HG03097 (cell line): ENCODE measurements at regions not wholly inside any gene's neighbourhood (a gene's known extent, or its start where the extent isn't known, plus 50 kb on each side); places are given as distances from the start of the nearest gene placed in this dataset.
"Not testable (repeated sequence)": the region's sequence is repeated elsewhere in the genome, so short reads cannot be mapped to it uniquely, and the experiment has no call there.

Experiments
- ATAC-seq: cut with Tn5 transposase; IDR thresholded peaks from one replicate; pipeline ENCODE4 v1.9.1; 2021; ENCODE audit not compliant: unreplicated experiment, low FRiP score

DNA sequence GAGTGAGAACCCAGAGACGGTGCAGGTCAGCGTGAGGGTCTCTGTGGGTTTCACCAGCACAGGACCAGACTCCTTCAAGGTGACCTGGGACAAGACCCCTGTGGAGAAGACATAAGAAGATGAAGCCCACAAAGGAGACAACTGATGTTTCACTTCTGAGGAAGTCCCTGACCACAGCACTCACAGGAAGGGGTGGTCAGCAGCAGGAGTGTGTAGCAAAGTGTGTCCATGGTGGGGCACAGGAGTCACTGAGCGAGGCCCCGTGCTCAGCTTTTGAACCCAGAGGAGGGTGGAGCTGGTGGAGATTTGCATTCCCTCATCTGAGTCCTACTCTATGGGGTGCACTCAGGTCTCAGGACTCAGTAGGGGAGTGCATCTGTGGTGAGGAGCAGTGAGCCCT is 775.2 kb downstream of the TMEM121 start:
- ATAC-seq = not testable (repeated sequence)

DNA sequence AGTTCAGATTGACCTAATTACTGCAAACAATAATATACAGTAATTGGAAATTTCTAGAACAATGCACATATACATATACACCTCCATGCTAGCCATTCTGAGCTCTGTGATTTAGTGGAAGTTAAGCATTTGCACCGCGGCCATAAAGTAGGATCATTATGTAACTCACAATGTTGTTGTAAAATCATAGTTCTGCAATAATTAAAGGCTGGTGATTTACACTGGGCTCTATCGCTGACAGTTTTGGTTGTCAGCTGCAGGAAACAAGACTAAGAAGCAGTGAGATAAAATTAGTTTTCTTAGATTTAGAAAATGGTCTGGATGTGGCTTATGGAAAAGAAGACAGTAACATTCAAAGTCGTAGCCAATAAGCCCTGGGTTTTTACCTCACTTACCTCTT is 776.3 kb downstream of the TMEM121 start:
- no peak for ATAC-seq

DNA sequence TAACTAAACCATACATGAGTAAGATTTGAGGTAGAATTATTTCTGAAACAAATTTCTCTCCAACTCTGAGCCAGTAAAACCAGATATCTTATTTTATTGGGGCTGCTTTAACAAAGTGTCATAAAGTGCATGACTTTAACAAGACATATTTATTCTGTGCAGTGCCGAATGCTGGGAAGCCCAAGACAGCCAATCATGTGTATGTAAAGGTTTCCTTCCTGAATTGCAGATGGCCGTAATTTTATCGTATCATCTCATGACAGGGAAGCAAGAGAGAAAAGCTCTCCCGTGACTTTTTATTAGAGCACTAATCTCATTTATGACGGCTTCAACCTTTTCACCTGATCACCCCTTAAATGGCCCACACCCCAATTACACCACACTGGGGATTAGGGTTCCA is 777.9 kb downstream of the TMEM121 start:
- ATAC-seq = no peak

DNA sequence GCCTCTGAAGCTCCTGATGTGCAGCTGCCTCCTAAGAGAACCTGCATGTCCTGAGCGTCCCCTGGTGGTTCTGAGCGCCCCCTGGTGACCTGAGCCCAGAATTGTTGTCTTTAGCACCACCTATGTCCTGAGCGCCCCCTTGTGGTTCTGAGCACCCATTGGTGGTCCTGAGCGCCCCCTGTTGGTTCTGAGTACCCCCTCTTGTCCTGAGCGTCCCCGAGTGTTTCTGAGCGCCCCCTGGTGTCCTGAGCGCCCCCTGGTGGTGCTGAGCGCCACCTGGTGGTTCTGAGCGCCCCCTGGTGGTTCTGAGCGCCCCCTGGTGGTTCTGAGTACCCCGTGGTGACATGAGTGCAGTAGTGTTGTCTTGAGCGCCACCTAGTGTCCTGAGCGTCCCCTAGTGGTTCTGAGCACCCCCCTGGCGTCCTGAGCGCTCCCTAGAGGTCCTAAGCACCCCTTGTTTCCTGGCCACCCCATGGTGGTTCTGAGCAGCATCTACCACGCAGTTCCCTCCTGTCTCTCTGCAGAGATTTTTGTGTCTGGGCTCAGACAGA is 782.5 kb downstream of the TMEM121 start:
- ATAC-seq = peak; percentile 77

DNA sequence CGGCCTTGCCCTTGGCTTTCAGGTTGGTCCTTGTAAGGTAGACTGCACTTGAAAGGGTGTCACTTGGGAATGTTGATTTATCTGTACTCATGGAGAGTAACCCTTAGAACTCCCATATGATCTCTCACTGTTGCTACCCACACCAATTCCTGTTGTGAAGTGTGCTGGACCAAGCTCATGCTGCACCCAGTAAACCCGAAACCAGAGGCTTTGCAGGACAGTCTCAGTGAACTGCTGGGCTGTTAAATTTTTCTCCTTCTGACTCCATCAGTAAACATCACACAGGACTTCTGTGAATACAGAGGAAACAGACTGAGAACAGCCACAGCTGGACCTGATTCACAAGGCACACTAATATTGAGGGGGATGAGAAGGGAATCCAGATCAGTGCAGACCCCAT is 783.0 kb downstream of the TMEM121 start:
- peak; percentile 29 for ATAC-seq

DNA sequence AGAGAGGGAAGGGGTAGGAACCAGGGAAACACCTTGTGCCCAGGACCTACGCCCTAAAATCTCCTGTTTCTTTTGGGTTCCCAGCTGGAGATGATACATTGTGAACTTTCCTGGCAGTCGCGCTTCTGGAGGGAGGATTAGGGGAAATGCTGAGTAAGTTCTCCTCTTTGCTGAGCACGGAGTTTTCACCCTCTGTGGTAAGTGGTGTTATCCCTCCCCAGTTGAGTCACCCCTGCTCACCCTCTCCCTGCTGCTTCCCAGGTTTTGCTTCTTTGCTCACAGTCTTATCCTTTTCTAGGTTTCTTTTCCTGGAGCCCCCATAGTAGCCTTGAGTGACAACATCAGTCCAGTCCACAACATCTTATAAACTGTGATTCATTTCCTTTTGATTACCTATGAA is 789.1 kb downstream of the TMEM121 start:
- no peak for ATAC-seq

DNA sequence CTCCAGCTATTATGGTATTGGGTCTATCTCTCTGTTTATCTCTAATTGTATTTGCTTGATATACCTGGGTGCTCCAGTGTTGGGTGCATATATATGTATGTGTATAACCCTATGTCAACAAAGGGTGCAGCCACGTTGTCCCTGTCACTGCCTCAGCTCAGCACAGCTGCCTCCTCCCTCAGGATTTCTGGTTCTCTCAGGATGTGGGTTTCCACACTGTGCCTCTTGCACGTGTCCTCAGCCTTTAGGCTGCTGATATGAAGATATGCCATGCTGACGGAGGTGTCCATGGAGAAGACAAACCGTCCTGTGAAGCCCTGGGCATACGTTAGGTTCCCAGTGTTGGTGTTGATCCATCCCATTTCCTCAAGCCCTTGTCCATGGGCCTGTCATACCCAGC is 791.2 kb downstream of the TMEM121 start:
- no peak for ATAC-seq

DNA sequence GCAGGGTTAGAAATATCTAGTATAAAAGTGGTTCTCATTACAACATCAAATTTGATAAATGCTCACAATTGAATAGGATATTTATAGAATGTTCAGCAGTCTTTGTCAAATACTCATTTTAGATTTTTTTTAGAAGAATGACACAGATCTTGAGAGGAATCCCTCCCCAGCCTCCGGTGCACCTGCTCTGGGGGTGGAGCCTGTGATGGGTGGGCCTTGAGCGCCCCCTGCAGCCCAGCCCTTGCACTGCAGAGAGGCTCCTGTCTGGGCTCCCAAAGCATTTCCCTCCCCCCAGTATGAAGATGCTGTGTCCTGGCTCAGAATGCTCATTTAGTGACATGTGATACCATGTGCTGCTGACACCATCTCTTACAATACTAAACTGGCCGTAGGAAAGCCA is 792.3 kb downstream of the TMEM121 start:
- ATAC-seq = no peak

DNA sequence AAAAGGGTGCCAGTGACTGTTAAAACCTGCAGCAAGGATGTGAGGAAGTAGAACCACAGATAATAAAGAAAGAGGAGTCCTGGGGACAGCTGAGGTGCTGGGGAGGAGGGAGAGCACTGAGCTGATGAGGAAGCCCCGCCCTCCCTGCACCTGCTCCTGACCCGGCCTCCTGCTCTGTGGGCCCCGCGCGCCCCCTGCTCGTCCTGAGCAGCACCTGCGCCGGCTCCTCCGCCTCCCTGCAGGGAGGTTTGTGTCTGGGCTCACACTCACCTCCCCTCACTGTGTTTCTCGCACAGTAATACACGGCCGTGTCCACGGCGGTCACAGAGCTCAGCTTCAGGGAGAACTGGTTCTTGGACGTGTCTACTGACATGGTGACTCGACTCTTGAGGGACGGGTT is 797.6 kb downstream of the TMEM121 start:
- not testable (repeated sequence) for ATAC-seq

DNA sequence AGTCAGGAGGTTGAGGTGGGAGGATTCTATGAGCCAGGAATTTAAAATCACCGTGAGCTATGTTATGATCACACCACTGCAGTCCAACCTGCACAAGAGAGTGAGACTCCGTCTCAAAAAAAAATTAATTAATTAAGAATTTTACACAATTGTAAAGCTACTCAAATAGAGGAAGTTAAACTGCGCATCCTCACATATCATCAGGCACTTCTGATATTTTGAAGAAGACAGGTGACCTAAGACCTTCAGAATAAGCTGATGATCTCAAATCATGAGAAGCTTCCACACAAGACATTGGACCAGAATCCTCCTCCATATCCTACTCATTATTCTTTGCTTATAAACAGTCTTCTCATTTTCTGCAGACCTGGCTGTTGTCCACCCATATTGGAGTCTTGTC is 800.9 kb downstream of the TMEM121 start:
- ATAC-seq = no peak

DNA sequence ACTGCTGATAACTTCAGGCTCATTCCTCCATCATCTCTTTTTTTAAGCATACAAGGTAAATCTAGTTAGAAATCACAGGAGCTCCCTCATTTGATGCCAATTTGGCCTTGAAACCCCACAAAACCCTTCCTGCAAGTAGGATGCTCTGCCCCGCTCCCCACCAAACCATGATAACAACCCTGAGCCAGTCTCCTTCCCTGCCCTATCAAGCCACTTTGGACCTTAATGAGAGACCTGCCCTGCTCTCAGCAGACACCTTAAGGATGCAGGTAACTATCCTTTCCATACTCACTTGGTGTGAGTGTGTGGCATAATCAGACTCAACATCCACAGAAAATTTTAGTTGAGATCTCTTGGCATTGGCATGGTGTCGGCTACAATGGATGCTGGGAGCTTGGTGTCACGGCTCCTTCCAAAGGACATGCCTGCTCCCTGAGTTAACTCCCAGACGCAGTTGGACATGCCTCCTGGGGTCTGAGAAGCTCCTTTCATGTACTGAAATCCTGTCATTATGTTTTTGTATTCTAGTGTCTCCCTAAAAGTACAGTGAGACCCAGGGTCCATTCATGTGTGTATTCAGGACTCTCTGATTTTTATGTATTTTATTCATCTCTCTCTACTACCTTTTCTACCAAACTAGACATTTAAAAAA is 801.4 kb downstream of the TMEM121 start:
- not testable (repeated sequence) for ATAC-seq

DNA sequence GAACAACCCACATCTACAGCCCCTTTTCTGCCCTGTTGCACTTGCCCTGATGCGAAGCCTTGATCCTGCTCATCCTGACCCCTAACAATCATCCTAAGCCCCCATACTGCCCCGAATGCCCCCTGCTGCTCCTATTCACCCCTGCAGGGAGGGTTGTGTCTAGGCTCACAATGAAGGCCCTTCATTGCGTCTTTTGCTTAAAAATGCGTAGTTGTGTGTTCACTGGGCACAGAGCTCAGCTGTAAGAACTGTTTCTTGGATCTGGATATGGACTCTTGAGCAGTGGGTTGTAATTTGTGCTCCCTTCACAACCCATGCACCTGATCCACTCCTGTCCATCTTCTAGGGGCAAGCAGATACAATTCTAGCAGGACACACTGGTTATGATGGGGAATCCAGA is 802.9 kb downstream of the TMEM121 start:
- not testable (repeated sequence) for ATAC-seq

DNA sequence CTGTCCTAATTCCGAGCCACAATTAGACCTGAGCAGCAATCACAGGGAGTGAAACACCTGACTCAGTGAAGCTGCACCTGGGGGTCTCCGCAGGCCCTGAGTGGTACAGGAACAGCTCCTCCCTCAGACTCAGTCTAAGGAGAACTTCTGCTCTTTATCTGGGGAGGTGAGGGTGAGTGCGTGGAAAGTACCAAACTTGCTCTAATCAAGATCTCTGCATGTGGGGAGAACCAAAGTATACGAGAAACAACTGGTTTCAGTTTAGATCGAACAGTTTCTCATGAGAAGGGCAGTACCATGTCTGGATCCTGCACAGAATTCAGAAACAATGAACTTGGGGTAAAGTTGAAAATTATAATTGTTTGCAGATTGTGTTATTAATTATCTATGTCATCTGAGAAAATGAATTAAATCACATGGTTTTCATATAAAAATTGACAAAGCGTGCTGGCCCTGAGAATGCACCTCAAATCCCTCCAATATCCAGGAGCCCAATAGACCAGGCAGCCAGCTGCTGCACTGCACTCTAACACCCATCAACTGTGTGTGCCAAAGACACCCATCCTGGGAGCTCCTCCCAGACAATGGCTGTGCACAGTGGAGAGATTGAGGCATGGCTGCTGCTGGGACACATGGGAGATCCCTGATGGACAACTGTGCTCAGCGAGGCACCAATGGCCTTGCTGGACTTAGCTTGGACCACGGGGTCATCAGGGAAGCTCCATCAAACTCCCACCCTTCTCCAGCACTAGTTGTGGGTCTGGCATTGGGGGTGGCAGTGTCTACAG is 803.8 kb downstream of the TMEM121 start:
- ATAC-seq = not testable (repeated sequence)

DNA sequence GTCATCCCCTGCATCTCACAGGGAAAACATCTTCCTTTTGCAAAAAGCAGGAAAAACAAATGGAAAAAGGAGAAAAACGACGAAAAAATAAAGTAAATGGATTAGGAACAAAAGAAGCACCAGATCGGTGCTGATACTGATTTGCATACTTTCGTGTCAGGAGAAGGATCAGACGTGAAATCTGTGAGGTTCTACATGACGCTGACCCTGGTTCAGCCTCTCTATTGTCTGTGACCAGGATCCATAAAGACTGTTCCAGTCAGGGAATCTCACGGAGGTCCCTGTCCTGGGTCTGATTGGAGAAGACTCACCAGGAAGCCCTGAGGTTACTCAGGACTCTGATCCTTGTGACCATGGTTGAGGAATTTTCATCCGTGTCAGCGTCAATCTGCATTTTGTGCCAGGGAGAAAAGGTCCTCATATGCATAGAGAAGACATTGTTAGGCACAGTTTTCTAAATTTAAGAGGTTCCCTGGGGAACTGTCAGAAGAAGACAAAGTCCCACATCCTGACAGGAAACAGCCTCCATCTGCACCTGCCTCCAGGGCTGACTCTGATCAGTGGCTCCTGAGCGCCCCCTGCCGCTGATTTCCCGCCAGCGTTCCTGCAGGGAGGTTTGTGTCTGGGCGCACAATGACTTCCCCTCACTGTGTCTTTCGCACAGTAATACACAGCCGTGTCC is 808.2 kb downstream of the TMEM121 start:
- ATAC-seq = not testable (repeated sequence)

DNA sequence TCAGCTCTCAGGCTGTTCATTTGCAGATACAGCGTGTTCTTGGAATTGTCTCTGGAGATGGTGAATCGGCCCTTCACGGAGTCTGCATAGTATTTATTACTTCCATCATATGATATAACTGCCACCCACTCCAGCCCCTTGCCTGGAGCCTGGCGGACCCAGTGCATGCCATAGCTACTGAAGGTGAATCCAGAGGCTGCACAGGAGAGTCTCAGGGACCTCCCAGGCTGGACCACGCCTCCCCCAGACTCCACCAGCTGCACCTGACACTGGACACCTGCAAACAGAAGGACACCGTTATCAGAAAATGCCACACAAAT is 808.7 kb downstream of the TMEM121 start:
- not testable (repeated sequence) for ATAC-seq

DNA sequence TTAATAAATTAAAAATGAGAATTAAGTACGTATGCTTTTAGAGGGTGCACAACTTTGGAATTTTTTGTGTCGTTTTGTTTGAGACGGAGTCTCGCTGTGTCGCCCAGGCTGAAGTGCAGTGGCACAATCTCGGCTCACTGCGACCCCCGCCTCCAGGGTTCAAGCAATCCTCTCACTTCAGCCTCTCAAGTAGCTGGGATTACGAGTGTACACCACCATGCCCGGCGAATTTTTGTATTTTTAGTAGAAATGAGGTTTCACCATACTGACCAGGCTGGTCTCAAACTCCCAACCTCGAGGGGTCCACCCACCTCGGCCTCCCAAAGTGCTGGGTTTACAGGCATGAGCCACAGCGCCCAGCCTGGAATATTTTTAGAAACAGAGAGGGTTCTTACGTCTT is 812.4 kb downstream of the TMEM121 start:
- not testable (repeated sequence) for ATAC-seq

DNA sequence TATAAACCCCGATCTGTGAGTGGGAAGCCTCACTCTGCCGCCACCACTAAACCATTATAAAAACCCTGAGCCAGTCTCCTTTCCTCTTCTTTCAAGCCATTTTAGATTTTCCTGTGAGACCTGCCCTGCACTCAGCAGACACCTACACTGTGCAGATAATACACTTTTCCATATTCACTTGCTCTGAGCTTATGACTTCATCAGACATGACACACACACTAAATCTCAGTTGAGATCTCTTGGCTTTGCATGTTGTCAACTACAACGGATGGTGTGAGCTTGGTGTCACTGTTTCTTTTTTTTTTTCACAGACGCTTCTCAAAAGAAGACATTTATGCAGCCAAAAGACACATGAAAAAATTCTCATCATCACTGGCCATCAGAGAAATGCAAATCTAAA is 814.3 kb downstream of the TMEM121 start:
- not testable (repeated sequence) for ATAC-seq

DNA sequence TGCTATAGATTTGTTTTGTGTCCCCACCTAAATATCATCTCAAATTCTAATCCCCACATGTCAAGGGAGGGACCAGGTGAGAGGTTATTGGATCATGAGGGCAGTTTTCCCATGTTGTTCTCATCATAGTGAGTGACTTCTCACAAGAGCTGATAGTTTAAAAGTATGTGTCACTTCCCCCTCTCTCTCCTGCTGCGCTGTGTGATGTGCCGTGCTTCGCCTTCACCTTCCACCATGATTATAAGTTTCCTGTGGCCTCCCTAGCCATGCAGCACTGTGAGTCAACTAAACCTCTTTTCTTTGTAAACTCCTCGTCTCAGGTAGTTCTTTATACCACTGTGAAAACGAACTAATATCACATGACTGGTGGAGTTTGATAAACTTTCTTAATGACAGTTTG is 814.8 kb downstream of the TMEM121 start:
- not testable (repeated sequence) for ATAC-seq

DNA sequence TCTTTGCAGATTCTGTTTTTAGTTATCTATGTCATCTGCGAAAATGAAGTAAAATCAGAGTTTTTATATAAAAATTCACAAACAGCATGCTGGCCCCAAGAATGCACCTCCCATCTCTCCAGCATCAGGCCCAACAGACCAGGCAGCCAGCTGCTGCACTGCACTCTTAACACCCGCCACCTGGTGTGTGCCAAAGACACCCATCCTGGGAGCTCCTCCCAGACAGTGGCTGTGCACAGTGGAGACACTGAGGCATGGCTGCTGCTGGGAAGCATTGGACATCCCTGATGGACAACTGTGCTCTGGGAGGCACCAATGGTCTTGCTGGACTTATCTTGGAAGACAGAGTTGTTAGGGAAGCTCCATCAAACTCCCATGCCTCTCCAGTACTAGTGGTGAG is 817.2 kb downstream of the TMEM121 start:
- ATAC-seq = no peak

DNA sequence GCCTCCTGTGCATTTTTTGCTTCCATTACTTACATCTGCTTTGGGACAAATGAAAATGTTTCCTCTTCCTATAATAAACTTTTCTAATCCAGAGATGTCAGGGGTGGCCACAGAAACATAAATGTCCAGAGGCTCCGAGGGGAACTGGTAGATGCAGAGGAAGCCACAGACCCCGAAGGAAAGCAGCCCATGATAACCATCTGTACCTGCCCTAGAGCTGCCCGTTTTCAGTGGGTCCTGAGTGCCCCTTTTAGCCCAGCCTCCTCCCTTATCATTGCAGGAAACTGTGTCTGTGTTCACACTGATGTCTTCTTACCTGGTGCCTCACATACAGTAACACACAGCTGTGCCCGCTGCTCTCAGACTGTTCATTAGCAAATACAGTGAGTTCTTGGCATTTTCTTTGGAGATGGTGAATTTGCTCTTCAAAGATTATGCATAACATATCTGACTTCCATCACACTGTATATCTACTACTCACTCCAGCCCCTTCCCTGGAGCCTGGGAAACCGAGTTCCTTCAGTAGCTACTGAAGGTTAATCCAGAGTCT is 817.8 kb downstream of the TMEM121 start:
- not testable (repeated sequence) for ATAC-seq

DNA sequence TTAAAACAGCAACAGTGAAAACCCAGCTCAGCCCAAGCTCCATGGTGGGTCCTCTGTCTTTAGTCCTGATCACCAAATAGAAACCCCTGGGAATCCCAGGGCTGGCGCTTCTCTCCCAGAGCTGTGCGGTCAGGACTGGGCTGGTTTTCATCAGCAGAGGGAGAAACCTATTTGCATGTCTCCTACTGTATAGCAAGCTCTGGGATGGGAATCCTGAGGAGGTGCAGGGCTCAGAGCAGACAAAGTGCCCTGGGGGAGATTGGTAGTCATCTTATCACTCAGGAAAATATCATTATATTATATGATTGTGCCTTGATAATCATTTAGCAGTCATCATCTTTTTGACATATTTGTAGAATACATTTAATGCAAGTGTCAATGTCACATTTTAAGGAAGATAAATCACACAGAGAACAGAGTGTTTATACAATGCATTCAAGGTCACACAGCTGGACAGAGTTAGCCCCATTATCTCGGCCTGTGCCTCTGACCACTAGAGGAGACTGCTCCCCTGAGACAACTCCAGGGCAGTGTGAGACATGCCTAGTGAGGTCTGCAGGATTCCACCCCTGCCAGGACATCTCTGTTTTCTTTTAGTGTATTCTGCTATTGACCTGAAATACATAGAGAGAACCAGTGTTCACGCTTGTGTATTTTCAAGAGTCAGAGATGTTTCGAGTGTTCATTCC is 818.6 kb downstream of the TMEM121 start:
- ATAC-seq = not testable (repeated sequence)
